ELF-1 (cell line): ENCODE measurements at regions not wholly inside any gene's neighbourhood (a gene's known extent, or its start where the extent isn't known, plus 50 kb on each side); places are given as distances from the start of the nearest gene placed in this dataset.
"Not testable (repeated sequence)": the region's sequence is repeated elsewhere in the genome, so short reads cannot be mapped to it uniquely, and the experiment has no call there.

Experiments
- DNase-seq: peaks from one replicate; pipeline ENCODE4 v3.0.0-alpha.2; 2016; ENCODE audit warnings: low read depth, low spot score

DNA sequence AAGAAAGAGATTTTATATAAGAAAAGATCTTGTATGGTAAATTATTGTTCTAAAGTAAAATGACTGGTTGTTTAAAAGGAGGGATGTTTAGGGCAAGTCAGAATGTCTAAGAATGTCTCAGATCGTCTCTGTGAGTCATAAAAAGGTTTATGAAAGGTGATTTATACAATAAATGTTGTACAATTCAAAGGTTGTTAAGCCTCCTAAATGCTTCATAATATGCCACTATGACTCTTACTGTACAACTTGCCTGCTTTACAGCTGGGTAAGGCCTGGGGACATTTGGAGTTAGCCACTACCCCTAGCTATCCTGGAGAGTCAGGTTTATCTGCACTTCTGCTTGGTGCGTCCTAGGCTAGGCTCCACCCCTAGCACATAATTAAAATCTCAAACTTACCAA is 927.4 kb downstream of the FSCB start:
- DNase-seq: no peak

DNA sequence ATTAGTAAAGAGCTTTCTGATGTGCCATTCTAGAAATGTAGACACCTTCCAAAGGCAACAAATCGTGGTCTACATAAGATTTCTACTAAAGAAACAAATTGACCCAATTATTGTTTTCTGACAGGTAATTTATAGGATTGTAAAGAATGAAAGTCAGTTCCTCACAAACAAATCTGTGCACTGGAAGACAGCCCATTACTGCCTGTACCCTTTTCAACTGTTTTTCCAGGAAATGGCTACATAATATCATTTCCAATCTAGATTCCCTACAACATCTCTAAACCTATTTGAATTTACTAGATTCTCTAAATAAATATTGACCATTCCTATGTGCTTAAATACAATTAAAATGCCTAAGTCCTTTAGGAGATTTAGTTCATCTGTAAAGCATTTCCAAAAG is 939.1 kb downstream of the FSCB start:
- DNase-seq: no peak

DNA sequence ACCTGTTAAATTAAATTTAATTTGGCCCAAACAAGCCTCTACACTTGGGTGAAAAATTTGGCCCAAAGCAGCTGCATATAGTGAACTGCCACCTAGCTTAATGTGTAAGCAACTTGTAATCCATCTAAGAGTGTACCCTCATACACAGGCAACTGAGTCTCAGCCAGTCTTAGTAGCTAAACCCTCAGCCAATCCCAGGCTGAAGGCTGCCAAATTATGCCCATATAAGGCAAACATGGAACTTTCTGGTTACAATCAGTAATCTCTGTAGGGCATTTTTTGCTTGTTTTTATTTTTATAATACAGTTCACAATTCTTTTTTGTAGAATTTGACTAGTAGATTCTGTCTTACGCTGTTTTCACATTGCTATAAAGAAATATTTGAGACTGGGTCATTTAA is 958.7 kb downstream of the FSCB start:
- no peak for DNase-seq

DNA sequence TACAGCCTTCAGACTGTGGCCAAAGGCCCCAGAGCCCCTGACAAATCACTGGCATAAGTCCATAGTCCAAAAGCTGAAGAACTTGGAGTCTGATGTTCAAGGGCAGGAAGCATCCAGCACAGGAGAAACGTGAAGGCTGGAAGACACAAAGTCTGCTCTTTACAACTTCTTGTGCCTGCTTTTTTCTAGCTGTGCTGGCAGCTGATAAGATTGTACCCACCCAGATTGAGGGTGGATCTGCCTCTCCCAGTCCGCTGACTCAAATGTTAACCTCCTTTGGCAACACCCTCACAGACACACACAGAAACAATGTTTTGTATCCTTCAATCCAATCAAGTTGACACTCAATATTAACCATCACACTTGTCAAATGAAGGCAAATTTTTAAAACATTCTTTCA is 959.5 kb downstream of the FSCB start:
- not testable (repeated sequence) for DNase-seq

DNA sequence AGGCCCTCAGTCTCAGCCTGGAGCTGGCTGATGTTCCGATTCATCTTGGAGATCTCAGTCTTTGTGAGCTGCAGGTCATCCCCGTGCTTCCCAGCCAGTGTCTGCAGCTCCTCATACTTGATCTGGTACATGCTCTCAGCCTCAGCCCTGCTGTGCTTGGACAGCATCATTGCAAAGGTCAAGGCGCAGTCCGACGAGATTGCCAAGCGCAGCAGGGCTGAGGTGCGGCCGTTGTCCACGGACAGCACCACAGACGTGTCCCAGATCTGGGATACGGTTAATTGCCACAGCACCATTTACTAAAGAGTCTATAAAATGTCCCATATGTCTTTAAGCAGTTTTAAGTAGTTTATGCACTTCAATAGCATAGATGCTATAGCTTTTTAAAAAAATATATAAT is 965.7 kb downstream of the FSCB start:
- no peak for DNase-seq

DNA sequence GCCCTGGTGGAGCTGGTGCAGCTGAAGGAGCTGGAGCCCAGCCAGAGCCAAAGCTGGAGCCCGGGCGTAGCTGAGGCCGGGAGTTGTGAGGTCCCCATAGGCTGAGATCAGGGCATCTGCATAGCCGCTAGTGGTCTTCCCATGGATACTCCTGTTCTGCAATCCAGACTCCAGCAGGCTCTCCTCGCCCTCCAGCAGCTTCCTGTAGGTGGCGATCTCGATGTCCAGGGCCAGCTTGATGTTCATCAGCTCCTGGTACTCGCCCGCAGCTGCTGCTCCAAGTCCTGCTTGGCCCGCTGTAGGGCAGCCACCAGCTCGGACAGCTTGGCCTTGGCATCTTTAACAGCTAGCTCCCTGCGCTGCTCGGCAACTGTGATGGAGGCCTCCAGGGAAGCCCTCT is 966.1 kb downstream of the FSCB start:
- peak; percentile 83 for DNase-seq

DNA sequence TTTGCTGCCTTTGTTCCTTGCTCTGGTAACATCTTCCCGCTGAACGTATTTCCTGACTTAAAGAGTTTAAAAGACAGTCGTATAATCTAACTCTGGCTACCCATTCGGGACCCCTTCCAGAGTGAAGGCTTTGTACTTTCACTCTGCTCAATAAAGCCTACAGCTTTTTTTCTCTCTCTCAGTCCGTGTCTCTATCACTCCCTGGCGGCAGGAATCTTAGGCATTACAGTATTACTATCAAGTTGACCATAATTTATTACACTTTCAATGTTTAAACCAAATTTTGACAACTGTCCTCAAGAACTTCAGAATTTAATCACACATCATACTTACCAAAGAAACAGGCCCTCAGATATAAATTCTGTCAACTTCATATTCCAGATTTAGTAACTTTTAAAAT is 967.9 kb downstream of the FSCB start:
- peak; percentile 11 for DNase-seq

DNA sequence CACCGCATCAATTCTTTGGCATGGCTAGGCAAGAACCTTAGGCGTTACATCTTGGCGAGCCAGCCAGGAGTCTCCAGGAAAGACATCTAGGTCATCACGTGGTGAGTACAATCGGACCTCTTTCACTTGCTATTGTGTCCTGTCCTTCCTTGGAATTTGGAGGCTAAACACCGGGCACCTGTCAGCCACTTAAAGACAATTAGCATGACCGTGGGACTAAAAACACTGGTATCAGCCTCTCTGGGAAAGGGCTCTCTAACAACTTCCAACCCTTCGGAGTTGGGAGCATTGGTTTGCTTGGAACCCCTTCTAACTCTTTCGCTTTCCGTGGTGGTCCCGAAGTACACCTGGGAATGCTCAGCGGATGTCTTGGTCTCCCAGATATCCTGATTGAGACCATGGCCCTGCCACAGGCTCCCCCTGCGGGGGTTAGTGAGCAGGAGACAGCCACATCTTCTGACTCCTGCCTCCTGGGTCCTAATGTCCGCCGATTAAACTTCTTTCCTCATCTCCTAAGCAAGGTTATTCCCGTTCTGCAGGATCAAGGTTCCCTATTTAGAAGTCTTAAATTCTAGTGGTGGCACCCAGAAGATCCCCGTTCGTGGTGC is 971.7 kb downstream of the FSCB start:
- peak; percentile 63 for DNase-seq

DNA sequence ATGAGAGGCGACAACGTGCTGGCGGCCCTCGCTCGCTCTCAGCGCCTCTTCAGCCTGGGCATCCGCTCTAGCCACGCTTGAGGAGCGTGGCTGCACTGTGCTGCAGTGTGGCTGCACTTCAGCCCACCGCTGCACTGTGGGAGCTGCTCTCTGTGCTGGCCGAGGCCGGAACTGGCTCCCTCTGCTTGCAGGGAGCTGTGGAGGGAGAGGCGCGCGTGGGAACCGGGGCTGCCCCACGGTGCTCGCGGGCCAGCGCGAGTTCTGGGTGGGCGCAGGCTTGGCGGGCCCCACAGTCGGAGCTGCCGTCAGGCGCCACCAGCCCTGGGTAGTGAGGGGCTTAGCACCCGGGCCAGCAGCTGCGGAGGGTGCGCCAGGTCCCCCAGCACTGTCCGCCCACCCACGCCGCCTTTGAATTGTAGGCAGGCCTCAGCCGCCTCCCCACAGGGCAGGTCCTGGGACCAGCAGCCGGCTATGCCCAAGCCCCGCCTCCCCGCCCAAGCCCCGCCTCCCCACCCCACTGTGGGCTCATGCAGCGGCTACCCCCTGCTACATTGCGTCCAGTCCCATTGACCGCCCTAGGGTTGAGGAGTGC is 974.2 kb downstream of the FSCB start:
- DNase-seq: no peak

DNA sequence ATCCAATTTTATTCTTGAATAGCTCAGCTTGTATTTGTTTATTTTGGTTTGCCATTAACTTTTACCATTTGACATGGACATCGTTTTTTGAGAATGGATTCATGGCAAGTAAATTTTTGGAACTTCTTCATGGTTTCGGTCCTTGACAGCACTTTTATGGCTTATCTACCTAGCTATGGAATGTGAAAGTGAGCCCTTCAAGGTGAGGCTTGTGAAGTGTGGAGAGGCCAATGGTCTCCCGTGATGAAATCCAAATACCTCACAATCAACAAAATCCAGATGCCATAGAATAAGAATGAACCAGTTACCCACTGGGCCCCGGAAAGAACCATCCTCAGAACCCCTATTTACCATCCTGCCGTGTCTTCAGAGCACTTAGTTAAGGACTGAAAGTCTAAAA is 978.8 kb downstream of the FSCB start:
- no peak for DNase-seq

DNA sequence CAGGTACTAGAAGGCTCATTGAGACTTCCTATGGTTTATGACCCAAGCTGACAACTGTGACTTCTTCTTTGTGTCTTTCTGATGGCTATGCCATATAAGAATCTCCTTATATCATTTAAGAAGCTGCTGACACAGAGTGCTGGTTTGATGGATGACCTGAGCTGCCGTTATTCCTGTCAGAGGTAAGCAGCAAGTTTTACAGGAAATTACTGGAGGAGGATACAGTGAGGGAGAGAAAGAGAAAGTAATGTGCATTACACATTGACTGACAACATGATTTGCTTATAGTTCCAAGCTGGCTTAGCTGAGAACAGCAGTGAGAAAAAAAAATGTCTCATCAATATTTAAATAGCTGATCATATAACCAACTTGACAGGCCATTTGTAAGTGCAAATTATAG is 981.4 kb downstream of the FSCB start:
- no peak for DNase-seq

DNA sequence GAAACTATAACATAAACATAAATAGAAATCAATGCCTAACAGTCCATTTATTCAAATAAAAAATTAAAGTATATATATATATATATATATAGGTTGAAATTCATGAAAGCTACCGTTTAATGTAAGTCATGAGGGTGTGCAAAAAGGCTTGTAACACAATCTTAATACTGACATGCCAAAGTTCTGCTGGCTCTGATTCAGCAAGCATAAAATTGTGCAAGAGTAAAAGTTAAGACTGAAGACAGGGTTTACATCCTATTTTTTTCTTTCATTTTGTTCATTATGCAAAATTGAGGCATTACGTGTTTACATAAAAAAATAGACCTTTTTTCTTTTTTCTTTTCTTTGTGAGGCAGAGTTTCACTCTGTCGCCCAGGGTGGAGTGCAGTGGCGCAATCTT is 984.2 kb downstream of the FSCB start:
- DNase-seq: no peak

DNA sequence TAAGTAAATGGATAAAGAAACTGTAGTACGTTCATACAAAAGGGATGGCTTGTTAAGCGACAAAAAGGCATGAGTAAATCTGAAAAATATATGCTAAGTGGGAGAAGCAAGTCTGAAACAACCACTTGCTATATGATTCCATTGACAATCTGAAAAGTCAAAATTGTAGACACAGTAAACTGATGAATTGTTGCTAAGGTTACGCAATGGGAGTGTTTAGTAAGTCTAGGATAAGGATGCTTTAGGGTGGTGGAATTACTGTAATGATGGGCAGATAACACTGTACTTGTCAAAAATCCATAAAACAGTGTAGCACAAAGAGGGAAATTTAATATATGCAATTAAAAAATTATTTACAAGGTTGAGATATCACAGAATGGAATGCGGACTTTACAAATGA is 984.9 kb downstream of the FSCB start:
- no peak for DNase-seq

DNA sequence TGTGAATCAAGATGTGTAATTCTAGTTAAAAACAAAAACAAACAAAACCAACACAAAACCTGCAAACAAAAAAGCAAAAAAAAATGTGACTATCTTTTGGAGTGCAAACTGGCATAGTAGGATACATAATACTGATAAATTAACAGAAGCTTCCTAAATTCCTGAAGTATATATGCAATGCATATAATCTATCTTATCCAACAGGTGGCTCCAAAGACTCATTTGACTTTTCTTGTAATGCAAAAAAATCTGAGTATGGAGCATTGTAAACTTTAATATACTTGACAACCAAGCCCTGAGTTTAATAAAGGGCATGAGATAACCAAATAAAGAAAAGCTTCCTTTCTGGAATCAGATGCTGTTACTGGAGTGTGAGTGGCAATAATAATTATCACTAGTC is 1003.6 kb downstream of the FSCB start:
- DNase-seq: no peak

DNA sequence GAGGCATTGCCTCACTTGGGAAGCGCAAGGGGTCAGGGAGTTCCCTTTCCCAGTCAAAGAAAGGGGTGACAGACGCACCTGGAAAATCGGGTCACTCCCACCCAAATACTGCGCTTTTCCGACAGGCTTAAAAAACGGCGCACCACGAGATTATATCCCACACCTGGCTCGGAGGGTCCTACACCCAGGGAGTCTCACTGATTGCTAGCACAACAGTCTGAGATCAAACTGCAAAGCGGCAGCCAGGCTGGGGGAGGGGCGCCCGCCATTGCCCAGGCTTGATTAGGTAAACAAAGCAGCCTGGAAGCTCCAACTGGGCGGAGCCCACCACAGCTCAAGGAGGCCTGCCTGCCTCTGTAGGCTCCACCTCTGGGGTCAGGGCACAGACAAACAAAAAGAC is 1014.7 kb downstream of the FSCB start:
- DNase-seq: not testable (repeated sequence)

DNA sequence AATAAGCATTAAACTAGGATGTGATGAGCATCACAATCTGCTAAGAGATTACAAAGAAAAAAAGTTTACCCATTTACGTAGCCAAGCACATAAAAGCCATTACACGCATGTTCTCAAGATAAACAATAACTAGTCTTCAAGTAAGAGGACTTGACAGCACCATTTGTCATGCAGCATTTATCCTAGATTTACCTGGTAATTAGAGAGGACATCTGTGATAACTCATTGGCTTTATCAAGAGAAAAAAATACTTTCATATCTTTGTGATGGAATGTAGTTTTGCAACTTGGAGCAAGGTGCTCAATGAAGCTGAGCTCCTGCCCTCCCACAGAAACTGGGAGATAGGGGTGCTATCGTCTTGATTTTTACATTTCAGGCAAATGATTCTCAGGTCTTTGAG is 1023.7 kb downstream of the FSCB start:
- no peak for DNase-seq

DNA sequence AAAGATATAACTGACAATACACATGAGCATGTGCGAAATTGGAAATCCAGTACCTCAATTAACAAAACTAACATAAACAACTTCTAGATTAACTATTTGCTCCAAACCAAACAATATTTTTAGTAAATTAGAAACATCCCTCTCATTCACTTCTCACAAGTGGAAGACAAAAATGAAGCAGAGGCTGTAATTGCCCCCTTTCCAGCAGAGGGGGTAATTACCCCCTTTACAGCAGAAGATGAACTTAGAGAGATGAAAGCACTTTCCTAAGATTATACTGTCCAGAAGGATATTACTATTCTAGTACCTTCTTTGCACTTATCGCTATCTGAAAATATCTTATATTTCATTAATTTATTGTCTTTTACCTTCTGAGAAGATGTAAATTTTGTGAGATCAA is 1025.2 kb downstream of the FSCB start:
- DNase-seq: no peak

DNA sequence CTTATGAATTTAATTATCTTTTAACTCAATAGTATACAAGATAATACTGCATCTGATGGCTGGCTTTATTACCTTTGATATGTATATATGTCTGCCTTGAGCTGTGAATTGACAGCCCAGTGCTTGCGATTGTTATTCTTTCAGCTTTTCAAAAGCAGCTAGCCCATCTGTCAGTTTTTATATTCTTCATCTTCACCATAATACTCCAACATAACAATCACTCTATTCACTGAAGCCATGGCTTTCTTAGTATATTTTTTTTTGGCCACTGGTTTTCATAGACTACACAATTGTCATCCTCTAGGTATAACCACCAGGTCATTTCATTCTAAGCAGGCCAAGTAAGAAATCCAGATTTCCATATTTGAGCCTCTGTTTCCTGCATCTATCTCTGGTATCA is 1026.1 kb downstream of the FSCB start:
- no peak for DNase-seq

DNA sequence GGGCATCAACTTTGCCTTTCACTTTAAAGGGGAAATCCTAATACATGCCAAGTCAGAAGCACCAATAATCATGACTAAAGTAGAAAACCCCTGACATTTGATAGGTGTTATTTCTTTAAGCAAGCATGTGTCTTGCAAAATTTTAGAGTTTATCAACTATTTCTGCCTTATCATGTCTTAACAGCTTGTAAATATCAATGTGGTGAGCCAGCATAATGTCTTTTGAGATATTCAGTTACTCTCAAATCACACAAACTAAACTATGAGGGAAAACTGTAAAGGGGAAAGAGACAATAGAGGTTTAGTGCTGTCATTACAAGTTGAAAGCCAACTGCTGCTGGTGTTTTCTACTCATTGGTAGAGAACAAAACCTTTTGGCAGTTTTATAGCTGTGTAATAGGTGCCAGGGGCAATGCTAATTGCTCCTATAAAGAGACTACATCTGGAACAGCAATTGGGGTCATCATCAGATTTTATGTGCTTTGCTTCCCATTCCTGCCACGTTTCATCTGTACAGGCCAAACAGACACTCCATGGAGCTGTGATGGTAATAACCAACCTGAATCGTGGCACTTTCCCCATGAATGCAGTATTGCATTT is 1027.4 kb downstream of the FSCB start:
- peak; percentile 3 for DNase-seq

DNA sequence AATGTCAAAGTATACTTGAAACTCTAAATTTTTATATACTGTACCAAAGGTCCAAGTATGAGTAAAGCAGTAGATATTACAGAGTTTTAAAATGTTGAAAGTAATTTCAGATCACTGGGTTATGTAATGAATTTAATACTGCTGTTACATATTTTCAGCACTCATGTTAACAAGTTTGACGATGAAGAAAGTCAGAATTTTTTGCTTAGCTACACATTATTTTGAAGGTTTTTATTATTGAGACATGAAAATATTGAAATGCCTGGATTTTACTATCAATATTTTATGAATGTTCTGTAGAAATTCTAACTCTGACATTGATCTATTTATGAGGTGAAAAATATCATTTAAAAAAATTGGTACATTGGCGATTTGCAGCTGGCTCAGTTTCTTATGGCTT is 1030.3 kb downstream of the FSCB start:
- DNase-seq: no peak

DNA sequence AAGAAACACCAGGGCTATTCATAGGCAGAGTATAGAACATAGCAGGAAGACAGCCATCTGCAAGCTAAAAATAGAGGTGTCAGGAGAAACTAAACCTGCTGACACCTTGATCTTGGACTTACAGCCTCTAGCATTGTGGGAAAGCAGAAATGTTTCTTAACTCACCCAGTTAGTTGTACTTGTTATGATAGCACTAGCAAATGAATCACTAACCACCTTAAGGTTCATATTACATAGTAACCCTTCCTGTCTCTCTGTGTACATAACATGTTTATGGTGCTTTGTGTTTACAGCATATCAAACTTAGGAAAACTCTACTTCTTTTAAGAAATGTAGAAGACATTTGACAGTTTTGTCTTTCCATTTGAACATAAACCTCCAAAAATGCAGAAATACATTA is 1031.3 kb downstream of the FSCB start:
- DNase-seq: no peak

DNA sequence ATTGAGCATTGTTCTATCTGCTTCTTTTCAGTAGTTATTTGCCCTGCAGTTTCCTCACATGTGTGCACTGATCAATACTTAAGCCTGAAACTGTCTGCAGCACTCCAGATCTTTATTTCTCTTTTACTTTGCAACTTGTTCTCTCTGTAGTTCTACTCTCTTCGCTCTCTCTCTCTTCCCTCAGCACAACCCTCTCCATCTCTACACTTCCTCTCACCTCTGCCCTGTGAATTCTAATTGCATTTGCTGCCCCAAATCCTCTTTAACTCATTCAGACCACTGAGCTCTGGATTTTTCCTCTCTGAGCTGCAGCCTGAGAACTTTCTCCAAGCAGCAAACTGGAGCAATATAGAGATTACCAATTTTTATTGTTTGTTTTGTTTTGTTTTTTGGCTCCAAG is 1035.5 kb downstream of the FSCB start:
- DNase-seq: no peak

DNA sequence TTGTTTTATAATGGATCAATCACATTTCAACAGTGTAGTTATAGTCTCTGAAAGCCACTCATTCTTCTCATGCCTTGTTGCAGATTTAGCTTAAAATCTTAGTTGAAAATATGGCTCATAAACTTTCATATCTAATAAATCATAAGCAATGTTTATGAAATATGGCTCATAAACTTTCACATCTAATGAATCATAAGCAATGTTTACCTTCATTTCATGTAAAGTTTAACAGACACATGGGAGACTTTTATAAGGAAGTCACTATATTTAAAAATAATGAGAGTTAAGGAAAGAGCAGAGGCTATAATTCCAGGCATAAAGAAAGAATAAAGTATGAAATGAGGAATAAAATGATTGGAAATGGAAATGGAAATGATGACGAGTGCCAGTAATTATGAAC is 1042.1 kb downstream of the FSCB start:
- DNase-seq: no peak

DNA sequence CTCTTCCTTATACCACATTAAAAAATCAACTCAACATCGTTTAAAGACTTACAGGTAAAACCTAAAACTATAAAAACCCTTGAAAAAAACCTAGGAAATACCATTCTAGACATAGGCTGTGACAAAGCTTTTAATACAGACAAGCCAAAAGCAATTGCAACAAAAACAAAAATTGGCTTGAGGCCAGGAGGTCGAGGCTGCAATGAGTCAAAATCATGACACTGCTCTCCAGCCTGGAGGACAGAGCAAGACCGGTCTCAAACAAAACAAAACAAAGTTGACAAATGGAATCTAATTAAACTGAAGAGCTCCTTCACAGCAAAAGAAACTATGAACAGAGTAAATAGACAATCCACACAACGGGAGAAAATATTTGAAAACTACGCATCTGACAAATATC is 1057.8 kb downstream of the FSCB start:
- DNase-seq: no peak
